GM21529 (cell line): ENCODE measurements at regions not wholly inside any gene's neighbourhood (a gene's known extent, or its start where the extent isn't known, plus 50 kb on each side); places are given as distances from the start of the nearest gene placed in this dataset.

ENCODE experiments used
- ATAC-seq: cut with Tn5 transposase; IDR thresholded peaks from one replicate; pipeline ENCODE4 v1.9.1; 2021; ENCODE audit not compliant: unreplicated experiment

DNA sequence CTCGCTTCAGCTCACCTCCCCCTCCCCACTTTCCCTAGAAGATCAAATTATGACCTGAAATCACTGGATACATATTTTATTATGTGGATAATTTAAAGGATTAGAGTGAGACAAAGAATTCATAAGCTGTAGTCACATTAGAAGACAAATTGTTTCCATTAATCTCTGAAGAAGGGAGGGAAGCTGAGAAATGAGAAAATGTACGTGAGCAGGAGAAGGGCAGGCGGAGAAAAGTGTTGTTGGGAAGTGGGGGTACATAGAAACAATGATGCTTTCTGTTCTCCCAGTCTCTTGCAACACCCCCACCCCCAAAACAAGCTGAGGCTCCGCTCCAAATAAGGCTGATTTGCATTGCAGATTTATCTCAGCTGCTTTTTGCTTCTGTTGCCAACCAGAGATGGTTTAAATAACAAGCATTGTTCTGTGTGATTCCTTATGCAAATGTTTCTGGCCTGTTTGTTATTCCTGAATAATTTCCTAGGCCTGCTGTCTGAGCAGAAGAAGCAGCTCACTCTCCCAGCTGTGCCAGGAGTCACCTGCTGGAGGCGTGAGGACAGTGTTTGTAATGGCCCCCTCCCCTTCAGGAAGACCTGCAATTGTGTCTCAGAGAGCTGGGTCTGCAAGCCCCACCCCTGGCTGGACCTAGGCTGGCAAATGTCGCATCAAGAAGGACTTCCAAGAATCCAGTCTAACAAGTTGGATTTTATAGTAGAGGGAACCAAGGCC lies 121.8 kb upstream of the TNR start:
- no peak for ATAC-seq

DNA sequence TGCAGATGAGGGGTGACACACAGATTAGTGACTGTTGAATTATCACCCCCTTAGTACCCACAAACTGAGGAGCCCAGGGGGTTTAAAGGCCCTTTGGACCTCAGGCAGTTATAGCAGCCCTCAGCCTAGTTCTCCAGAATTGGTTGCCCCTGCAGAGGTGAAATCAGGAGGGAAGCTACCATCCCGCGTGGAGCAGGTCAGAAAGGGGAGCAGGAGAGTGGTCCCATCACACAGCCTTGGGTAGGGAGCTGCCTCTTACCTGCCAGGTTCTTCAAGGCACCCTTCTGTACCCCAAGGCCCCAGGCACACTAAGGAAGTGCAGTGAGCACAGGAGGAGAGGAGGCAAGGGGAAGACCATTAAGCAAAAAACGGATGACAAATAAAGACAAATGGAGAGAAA lies 121.2 kb upstream of the TNR start:
- no peak for ATAC-seq

DNA sequence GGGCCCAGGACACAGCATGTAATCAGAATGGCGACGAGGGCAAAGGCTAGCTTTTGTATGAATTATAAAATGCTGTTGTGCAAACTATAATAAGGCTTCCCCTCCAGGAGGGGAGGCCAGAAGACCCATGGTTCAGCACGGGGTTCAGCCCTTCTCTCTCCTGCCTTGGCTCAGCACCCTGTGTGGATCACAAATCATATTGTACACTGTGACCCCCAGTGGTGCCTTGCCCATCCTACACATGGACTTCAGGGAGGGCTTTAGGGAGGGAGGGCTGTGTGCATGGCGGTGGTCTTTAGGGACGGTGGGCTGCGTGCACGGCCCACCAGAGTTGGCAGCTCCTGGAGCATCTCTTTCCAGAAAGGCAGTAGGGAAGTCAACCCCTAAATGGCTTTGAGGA lies 120.8 kb upstream of the TNR start:
- ATAC-seq, result no peak

DNA sequence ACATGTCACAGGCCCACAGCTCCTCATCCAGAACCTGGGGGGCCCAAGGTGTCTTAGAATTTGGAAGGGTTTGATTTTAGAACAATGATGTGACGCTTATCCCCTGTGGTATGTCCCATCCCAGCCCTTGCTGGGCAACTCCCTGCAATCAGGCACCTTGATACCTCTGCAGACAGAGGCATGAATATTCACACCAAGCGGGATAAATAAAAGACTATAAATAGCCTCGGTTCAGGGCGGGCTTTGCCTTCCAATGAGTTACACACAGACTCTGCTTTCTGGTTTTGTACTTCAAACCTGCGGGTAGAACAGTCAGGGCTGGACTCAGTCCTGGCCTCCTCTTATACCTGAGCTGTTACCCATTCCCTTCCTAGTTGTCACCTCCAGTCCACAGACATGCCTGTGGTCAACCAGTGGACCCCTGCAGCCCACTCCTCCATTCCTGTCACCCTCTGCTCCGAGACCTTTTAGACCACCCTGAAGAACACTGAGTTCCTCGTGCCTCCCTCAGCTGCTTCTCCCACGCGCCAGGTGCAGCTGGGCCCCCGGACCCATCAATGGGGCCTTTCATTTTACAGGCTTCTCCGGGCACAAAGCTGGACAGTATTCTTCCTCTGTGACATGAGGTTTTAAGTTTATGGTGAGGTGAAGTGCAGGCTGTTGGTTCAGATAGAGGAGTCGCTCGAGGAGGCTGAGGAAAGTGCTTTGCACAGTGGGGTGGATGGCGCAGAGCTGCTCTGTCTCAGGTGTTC lies 120.1 kb upstream of the TNR start:
- no peak for ATAC-seq

DNA sequence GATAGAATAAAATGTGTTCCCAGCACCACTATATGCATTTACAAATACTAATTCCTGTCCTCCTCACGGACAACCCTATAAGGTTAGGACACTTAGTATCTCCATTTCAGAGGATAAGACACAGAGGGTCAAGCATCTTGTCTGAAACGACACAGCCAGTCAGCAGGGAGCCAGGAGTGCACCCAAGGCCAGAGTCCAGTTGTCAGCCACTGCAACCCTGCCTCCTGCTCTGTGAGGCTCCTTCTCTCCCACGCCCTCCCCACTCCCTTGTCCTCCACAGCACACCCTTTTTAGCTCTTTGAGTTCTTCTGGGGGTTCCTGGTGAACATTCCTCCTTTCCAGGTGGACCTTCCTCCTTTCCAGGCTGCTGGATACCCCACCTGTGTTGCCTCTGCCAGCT lies 119.0 kb upstream of the TNR start:
- ATAC-seq, result no peak

DNA sequence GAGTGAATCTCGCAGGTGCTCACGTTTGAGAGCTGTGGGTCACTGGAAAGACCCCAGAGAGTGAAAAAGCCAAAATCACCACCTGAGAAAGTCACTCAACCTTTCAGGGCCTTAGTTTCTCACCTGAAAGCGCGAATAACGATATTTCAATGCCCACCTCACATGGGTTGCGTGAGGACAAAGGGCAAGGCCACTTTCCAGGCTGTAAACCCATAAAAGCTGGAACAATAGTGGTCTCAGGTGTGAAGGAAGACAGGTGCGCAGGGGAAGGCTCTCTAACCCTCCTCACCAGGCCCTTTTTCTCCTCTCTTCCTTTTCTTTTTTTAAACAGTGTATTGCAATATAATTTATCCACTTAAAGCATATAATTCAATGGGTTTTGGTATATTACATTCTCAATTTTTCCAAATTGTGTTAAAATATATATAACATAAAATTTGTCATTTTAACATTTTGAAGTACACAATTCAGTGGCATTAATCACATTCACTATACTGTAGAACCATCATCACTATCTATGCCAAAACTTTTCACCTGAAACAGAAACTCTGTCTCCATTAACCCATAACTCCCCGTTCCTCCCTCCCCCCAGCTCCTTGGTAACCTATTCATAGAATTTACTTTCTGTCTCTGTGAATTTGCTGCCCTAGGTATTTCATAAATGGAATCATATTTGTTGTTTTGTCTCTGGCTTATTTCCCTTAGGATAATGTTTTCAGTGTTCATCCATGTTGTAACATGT lies 118.4 kb upstream of the TNR start:
- ATAC-seq, result no peak

DNA sequence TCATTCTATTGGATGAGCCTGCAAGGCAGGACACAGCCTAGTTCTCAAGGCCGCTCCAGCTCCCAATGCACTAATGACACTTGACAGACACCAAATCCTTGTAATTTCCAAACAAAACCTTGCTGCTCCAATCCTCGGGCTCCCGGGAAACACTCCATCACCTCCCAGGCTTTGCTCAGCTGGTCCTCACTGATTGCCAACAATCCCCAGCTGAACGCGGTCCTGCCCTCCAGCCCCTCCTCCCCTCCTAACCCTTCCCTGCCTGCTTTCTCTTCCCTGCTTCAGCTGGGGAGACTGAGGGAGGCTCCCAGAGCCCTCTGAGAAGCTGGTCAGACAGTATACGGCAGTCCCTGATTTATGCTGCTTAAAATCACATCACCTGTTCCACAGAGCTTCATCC lies 114.4 kb upstream of the TNR start:
- ATAC-seq, result no peak

DNA sequence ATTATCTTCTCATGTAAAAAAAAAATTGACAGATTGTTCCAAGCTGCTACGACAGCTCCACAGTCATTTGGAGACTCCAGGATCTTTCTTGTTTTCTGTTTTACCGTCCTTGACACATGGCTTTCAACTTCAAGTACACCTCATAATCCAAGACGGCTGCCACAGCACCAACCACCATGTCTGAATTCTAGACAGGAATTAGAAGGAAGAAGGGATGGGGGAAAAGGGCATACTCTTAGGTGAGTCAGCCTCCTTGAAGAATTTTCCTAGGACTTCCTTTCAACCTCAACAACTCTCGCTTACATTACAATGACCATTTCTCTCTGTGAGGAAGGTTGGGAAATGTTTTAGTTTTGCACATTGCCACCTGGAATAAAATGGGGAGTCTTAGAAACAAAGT lies 110.3 kb upstream of the TNR start:
- ATAC-seq, result no peak

DNA sequence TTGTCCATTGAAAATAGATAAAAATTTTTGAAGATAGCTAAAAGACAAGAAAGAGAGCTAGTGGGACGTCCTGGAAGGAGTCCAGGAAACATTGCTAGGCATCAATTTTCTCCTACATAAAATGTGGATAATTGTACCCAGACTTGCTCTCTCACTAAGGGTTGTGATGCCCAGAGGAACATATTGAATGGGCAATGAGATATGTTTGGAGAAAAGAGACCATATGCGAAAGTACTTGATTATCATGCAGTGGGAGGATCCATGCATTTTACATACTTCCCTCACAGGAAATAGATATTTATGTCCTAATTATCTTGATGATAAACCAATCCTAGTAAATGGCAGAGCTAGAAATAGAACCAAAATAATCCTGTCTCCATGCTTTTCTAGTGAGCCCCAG lies 108.4 kb upstream of the TNR start:
- no peak for ATAC-seq

DNA sequence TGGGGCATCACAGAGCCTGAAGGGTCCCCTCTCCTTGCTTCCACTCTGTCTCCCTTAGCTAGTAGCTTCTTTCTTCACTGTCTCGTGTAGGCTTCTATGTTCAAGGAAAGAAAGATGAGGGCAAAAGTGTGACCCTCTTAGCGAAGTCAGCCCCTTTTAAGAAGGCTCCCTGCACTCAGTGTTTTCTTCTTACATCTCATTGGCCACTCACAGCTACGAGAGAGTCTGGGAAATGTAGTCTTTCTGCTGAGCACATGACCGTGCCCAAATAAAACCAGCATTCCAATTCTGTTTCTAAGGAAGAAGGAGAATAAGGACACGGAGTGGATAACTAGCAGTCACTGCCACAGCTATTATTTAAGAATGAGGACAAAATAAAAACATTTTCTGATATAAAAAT lies 104.9 kb upstream of the TNR start:
- no peak for ATAC-seq

DNA sequence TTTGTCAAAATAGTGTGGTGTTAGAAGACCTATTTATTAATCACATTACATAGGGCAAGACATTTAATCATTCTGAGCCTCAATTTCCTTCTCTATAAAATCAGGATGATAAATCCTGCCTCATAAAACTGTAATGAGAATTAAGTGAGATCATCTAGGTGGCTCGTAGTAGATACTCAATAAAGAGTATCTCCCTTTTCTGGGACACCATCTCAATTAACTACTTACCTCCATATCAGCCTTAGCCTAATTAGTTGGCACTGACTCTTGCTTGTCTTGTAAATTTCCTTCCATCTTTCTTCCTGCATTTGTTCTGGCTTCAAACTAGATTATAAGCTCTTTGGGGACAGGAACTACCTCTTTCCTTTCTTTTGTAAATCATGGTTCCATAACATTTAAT lies 102.6 kb upstream of the TNR start:
- no peak for ATAC-seq

DNA sequence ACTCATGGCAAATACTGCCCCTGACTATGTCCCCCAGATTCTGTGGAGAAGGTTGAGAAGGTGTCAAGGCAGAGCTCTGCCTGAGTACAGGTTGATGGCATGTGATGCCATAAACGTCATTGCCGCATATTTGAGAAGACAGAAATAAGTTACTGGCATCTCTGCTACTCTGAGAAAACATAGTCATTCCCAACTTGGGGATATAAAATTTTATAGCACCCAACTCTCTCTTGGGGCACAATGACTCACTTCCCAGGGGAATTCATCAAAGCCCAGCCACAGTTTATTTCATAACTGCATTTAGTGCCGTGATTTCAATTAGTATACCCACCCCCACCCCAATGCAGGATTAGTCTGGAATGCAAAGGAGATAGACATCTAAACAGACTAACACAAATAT lies 101.9 kb upstream of the TNR start:
- no peak for ATAC-seq

DNA sequence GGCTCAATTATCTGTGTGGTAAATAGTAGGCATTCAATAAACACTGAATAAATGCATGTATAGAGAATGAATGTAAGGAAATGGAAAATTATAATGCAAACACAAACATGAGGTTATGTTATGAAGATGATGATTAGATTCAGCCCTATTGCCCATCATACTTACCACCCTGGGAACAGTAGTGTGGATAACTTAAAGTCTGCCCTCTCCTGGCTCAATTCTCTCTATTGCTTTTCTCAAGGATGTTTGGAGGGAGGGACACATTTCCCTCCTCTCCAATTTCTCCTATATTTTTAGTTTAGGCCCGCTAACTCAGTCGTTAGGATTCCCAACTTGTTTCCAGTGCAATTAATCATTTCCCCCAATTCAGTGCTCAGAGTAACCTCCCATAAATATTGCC lies 101.5 kb upstream of the TNR start:
- no peak for ATAC-seq

DNA sequence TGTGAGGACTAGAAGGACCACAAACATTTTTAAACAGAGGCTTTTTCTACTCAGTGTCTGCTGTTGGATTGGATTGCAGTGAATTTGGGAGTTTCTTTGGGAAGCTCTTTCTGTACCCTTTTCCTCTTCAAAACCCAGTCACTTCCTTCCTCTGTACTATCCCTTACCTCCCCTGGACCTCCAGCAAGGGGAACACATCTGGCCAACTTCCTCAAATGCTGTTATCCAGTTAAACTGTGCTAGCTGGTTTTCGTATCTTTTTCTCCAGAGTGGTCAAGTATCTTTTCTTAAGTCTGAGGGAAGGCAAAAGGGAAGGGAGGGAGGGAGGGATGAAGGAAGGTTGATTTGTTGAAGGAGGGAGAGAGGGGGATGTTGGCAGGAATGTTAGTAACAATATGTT lies 99.2 kb upstream of the TNR start:
- ATAC-seq, result no peak

DNA sequence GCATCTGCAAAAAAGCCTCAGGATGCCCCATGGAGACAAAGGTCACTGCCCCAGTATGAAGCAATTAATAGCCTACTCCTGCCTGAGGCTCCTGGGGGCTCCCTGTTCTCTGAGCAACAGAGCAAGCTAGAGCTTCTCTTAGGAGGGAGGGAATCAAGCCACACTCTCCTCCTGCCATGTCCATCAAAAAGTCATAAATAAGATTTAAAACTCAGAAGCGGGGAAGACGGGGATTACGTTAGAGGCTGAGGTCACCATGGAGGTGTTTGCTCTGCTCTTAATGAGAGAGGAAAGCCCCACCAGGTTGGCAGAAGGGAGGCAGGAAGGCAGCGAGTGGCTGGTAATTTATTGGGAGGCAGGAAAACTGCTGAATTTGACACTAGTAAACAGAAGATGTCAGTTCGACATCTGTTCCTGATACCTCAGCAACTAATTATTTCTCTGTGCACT lies 98.4 kb upstream of the TNR start:
- ATAC-seq, result no peak

DNA sequence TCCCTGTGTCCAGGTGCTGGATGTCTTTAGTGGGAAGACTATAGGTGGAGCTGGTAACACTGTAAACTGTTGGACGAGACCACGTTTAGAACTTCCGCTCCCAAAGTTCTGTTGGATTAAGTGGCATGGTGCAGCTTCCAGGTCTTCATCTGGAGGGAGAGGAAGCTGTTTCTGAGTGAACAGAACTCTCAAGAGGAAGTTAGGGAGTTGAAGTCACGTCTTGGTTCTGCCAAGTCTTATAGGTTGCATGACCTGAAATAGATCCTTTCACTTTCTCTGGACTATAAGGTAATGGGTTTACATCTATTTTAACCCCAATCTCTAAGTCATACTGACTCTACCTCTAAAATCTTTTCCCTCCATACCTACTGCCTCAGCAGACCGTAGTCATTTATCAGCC lies 97.4 kb upstream of the TNR start:
- ATAC-seq, result no peak

DNA sequence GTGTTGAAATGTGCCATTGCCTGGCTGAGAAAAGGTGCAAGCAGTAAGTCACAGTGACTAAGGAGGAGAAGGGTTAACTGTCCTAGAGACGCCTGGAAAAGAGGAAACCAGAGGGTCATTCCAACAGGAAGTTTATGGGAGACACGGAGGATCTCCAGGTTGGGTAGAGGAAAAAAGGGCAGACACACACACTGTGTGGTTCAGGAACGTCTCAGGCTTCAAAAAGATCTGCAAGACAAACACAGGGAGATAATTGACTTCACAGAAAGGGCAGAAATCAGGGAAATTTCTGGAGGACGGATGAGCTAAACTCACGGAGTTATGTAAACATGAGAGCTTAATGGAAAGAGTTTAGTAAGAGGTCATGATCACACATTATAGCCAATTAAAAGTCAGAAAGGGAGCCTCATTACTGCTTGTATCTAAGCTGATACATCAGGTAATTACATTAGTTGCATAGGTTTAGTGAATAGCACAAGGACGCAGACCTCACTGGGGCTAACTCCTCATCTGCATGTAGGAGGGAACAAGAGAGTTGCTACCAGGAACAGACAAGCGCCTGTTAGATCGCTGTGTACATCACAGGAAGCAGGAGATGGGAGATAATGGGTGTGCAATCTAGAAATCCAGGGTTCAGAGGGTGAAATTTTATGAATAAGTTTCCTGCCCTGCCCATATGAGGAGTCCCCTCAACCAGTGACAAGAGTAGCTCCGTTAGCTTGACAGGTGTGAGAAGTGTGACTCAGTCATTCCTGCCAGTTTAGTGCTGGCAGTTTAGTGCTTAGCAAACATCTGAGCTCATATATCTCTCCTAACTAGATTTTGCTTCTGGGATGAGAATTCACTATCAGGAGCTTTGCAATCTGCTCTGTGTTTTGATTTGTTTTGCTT lies 96.6 kb upstream of the TNR start:
- ATAC-seq, result no peak

DNA sequence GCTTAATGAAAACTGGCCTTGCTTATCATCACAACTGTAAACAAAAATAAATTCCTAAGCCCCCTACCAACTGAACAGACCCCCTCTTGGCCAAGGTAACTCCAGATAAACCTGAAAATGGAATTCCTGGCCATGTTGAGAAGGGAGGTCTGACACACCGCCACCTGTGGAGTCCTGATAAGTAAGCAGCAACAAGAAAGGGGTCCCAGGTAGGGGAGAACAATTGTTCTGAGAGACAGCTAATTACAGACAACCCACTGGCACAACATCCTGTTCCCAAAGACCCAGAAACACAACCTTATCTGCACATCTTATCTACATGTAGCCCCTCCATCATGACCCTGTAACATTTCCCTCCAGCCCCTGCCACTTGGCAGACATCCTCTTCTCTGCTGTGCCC lies 91.2 kb upstream of the TNR start:
- ATAC-seq, result no peak

DNA sequence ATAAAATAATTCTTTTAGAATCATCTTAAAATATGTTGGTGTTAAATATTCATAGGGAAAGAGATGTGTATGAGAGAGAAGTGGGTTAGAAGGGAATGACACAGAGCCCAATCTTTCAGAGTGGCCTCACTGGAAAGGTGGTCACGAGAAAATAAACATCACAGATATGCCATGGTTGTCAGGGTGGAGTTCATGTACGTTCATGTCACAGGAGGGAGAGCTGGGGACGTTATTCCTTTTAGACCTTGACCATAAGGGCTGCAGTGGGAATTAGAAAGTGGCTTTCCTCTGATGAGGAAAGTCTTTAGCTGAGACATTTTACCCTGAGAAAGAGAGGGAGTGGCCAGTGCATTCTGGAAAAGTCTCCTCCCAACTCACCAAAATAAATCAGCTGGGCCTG lies 90.6 kb upstream of the TNR start:
- no peak for ATAC-seq

DNA sequence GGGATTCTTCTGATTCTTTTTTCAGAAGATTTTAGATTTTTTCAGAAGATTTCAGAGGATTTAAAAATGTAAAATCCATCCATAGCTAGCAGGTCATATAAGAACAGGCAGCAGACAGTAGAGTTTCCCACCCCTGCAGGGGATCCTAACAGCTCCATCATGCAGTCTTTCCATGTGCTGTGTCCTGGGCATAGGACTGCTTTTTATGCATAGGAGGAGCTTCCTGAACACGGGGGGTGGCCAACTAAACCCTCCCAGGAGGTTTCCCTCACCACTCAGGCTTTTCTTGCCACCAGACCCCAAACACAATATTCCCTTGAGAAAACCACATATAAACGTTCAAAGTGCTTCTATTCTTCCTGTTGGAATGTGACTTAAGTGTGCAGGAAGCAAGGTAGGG lies 90.1 kb upstream of the TNR start:
- ATAC-seq, result no peak

DNA sequence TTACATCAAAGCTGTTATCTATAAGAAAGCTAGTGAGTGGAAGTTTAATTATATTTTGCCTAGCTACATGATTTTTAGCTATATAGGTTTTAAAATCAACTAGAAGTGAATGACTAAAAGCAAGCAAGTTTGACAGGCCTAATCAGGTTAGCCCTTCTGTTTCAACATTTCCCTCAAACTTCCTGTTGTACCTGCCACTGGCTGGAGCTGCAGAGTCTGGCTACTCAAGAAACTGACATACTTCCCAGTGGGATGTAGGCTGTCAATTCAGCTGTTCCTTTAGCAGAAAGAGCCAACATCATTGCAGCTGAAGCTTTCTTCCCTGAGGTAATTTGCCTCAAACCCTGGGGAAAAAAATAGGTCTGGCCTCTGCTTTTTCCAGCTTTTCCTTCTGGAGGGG lies 87.1 kb upstream of the TNR start:
- no peak for ATAC-seq
